ENCODE measurements at regions not wholly inside any gene's neighbourhood (a gene's known extent, or its start where the extent isn't known, plus 50 kb on each side); places are given as distances from the start of the nearest gene placed in this dataset.

DNA sequence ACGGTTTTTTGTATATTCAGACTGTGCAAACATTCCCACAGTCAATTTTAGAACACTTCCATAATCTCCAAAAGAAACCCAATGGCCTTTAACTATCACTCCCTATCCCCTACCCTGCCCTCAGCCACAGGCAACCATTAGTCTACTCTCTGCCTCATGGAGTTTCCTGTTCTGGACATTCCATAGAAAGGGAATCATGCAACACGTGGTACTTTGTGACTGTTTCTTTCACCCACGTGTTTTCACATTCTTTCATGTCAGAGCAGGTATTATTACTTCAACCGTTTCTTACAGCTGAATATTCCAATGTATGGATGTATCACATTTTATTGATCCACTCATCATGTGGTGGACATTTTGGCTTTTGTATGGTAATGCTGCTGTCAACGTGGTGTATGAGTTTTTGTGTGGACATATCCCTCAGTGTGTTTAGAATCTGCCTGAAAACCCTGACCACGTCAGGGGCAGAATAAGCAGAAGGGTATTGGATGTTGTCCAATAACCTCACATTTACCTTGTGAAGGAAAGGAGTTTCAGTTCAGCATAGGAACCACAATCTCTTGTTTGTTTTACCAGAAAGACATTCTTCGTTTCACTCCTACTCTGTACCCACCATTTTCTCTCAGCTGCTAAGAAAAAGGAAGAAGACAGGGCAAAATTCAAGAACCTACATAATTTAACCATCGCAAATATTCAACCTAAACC, 107.5 kb upstream of the DYRK2 start:
- TF ChIP-seq CTCF (IDR thresholded peaks at IDR 0.05; ENCODE audit: low read length) (no peak), EZH2phosphoT487 (IDR thresholded peaks at IDR 0.05; ENCODE audit: low read length) (no peak)

Measured in MM.1S (cell line).